Stimulated activated CD8-positive, alpha-beta memory T cell treated with anti-CD3 and anti-CD28 coated beads, Interleukin-2, amount 100 ng/mL, for 1 hour (primary cell): ENCODE measurements at regions not wholly inside any gene's neighbourhood (a gene's known extent, or its start where the extent isn't known, plus 50 kb on each side); places are given as distances from the start of the nearest gene placed in this dataset.

Experiments used
- DNase-seq, 2 donors: peaks; one replicate each; pipeline ENCODE4 v3.0.0-alpha.2; 2020; ENCODE audit warnings: low read depth in 2 of 2

DNA sequence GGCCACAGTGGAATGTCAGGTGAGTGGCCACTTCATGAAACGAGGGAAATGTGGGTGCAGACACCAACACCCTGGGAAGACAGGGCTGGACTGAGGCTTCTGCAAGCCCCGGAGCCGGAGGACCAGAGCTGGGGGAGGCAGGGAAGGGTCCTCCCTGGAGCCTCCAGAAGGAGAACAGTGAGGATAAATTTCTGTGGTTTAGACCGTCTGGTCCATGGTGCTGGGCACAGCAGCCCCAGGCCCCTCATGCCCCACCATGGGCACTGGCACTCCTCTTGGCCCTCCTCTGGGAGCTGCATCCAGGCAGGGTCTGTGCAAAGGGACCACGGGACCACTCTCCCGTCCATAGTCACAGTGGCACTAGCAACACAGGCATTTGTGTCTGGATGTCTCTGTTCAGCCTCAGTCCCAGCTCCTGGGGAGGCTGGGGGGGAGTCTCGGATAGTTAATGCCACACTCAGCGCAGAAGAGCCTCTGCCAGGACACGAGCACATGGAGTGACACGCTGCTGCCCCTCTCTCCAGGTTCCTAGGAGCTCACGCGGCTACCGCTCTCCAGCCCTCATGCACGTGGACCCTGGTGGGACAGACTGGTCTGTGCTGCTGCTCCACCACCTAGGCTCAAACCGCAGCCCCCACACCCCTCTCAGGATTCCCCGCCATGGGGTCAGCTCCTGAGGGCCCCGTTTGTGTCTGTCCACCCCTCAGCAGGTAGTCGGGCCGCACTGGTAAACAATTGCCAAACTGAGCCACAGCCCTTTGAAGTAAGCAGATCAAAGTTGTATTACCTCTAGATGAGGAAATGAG is 305.9 kb upstream of the SALL3 start:
- no peak for DNase-seq

GRCh38 chr18:78675231-78675630 is 304.4 kb upstream of the SALL3 start:
- no peak for DNase-seq

- no peak for DNase-seq
Measured at GRCh38 chr18:78676622-78677482, 302.8 kb upstream of the SALL3 start.

DNA sequence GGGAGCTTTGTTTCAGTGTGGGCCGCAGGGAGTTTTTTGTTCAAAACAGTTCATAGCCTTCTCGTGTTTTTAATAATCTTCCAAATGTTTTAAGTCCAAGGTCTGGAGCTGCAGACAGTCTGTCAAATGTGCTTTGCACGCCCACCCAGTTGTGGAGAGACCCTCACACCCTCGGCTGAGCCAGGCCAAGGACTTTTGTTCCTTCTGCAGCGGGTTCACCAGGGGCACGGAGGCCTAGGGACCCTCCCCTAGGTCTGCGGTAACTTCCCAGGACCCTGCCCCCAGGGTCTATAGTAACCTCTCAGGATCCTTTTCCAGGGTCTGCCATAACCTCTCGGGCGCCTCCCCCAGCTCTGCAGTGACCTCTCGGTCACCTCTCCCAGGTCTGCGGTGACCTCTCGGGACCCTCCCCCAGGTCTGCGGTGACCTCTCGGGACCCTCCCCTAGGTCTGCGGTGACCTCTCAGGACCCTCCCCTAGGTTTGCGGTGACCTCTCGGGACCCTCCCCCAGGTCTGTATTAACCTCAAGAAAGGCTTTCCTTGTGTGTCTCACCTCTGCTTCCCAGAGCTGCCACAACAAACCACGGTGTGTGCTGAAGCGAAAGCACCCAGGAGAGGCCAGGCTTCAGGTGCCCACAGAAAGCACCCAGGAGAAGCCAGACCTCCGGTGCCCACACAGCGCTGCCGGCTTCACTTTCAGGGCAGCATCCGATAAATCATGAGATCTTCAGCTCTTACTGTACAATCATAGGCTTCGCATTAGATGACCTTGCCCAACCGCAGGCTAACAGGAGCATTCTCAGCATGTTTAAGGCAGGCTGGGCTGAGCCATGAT is 301.9 kb upstream of the SALL3 start:
- no peak for DNase-seq

DNA sequence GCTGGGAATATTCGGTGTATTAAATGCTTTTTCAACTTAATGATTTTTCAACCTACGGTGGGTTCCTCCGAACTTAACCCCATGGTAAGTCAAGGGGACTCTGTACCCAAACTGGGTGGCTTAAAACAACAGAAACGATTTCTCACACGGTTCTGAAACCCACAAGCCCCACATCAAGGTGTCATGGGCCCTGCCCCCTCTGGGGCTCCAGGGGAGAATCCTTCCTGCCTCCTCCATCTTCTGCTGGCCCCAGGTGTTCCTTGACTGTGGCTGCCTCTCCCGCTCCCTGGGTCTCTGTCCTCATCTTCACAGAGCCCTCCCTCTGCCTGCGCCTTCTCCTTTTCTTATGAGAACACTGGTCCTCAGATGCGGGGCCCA is 301.3 kb upstream of the SALL3 start:
- DNase-seq: no peak

DNA sequence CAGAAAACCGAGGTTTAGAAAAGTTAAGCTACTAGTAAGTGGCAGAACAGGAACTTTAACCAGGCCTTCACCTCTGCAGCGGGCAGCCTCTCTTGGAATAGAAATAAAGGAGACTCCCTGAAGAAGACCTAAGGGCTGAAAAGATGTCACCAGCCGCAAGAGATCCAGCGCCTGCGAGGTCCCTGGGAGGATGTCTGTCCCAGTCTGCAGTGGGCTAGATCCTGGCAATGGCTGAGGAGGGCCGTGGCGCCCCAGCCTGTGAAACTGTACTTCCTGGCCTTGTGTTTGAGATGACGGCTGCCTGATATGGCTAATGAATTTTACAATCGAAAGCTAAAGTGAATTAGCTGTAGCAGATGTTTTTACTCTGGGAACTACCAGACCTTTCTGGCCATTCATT is 300.6 kb upstream of the SALL3 start:
- no peak for DNase-seq

- no peak for DNase-seq
Measured at GRCh38 chr18:78679613-78680260, 299.9 kb upstream of the SALL3 start.

DNA sequence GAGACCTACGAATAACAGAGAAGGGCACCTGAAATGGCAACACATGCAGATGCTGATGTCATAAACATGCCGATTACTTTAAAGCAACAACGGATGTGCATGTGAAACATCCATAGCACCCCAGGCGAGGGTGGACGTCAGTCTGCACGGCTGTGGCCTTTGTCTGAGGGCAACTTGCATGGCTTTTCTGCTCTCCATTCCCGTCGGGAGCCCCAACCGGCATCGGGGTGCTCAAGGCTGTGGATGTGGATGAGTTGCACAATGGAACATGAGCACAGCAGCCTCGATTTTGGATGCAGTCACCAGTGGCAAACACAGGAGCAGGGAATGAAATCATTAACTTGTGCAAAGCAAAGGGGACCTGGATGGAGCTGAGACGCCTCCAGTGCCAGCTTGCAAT is 298.2 kb upstream of the SALL3 start:
- DNase-seq: no peak

- DNase-seq: no peak
Measured at GRCh38 chr18:78681934-78682333, 297.7 kb upstream of the SALL3 start.

DNA sequence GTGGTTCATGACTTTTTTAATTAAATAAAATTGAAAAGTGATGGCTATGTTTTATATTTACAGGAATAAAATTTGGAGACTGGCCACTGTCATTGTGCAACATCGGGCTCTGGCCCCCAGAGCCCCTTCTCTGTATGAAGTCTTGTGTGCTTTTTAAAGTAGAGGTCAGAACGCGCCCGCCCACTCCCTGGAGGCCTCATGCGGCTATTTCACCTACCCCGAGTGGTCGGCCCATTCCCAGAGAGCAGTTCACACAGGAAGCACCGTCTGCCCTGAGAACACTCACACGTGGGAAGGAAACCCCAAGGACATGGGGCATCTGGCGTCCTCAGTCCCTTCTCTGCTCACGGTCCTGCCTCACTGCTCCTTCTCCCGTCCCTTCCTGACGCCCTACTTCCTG is 296.9 kb upstream of the SALL3 start:
- no peak for DNase-seq

DNA sequence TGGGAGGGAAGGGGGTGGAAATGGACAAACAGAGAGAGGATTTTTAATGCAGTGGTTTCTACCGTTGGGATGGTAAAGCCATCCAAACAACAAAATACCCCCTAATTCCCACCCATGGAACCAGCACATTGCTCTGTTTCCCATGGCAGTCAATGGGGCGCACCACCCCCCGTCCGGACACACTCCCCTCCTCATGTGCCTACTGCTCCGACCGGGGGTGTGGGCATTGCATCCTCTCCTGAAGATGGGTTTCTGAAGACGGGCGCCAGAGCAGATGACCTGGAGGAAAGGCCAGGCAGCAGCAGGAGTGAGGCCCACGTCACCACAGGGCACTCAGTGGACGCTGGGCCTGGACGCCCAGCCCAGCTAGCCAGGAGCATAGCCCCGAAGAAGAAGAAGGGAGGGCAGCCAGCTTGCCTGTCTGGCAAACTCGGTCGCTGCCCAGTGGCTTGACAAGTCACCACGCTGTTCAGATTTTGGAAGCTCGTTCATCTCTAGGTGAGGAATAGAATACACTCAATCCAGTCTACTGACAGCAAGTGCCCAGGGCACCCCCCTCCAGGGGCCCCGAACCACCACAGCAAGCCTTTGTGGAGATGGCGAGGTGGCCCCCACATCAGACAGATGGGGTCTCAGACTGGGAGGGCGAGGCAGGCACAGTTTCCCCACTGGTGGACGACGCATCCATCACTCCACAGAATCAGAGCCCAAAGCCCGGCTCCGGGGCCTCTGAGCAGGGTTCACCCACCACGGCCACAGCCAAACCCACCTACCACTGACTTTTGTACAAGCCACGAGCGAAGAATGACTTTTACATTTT is 296.2 kb upstream of the SALL3 start:
- no peak for DNase-seq

DNA sequence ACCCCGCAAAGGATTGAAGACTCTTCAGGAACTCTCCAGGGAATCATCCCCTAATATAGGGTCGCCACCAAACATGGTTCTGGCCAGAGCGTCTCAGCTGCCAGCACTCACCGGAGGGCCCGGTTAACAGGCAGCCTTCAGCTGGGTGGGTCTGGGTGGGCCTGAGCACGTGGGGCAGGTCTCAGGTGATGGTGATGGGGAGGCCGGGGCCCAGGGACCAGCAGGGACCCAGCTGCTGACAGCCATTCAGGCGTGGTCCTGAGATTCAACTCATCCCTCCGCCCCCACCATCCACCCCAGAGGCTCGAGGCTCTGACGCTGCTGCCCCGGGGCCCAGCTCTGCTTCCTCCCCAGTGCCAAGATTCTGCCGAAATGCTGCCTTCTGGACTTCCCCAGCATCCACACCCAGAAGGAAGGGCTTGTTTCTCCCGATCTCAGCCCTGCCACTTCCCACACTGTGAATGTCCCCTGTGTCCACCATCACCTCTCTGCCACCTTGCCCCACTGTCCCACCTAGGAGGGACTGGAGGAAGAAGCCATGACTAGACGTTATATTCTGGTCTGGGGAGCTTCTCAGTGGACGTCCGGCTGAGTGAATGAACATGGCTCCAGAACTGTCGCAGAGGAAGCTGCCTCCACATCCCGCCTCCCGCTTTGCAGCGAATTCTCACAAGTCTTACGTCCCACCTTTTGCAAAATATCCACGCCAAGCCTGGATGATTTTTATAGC is 294.2 kb upstream of the SALL3 start:
- DNase-seq: no peak

DNA sequence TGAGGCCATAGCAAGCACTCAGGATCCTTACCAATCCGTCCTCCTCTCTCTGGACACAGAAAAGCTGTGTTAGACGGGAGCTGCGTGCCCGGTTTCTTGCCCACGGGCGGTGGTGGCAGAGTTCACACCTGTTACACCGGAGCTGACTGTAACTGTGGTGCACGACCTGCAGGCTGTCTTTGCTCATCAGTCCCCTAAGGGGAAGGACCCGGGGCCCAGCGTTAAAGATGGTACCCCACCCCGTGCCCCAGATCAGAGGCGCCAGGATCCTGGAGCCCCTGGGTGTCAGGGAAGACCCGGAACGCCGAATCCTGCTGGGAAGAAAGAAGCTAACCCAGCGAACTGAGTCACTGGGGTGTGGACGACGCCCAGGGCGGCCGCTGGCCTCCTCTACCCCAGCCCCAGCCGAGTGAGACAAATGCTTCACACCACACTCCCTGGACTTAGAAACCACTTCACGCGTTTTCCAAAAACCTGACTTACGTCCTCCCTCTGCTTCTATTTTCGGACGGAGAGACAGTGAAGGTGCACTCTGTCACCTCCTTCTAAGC is 293.6 kb upstream of the SALL3 start:
- no peak for DNase-seq

- no peak for DNase-seq
Measured at GRCh38 chr18:78686976-78687685, 292.5 kb upstream of the SALL3 start.

GRCh38 chr18:78687736-78688135 is 291.9 kb upstream of the SALL3 start:
- DNase-seq: no peak

DNA sequence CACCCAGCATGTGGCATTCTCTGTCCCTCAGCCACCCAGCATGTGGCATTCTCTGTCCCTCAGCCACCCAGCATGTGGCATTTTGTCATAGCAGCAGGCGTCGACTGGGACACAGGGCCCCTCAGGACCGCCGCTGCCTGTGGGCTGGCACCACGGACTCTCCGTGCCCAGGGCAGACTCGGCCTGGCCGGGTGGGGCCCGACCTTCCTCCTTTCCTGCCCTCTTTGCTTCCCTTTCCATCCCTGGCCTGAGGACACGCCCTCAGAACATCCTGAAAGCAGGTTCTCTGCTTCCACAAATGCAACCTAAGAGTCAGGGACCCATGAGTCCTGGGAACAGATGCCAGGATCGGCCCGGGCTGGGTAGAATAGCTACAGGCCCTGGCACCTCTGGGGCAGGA is 291.4 kb upstream of the SALL3 start:
- no peak for DNase-seq

DNA sequence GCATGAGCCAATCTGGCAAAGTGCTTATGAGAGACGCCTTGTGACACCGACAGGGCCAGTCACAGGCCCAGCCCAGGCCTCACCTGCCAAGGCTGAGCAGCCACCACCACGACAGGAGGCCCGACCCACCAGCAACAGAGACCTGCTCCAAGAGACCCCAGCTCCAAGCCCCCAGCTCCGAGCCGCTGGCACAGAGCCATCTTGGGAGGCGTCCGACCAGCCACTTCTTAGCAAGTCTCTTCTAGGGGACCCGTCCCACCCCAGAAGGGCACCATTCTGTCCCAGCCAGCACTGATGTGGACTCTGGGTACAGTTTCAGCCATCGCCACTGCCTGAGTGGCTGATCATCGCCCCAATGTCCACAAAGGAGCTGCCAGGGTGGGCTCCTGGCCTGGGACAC is 290.7 kb upstream of the SALL3 start:
- DNase-seq: no peak

GRCh38 chr18:78689606-78690005 is 290.0 kb upstream of the SALL3 start:
- no peak for DNase-seq

DNA sequence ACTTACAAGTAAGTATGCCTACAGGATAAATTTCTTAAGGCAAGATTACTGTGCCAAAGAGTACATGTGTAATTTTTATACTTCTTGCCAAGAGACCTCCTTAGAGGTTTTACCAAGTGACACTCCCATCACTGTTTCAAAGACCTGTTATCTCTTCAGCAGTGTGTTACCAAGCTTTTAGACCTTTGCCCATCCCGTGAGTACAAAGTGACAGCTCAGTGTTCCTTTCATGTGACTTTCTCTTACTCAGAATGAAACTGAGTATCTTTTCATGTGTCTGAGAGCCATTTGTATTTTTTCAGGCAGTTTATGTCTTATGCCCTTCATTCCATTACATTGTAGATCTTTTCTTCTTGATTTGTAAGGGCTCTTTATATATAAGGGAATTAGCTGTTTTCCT is 287.5 kb upstream of the SALL3 start:
- DNase-seq: no peak
